ENCODE measurements at regions not wholly inside any gene's neighbourhood (a gene's known extent, or its start where the extent isn't known, plus 50 kb on each side); places are given as distances from the start of the nearest gene placed in this dataset.

- TF ChIP-seq CTCF (IDR thresholded peaks at IDR 0.05): no peak
- TF ChIP-seq POLR2AphosphoS5 (IDR thresholded peaks at IDR 0.05): no peak
- TF ChIP-seq POLR2A (IDR thresholded peaks at IDR 0.05): no peak
Measured at GRCh38 chr12:28681980-28682379, 467.1 kb upstream of the FAR2 start.

Measured in prostate gland (tissue), 2 donors.